ENCODE measurements at regions not wholly inside any gene's neighbourhood (a gene's known extent, or its start where the extent isn't known, plus 50 kb on each side); places are given as distances from the start of the nearest gene placed in this dataset.

- H3K79me2 ChIP-seq (ENCODE audit: control insufficient read depth in 1 of 2, insufficient read depth in 2 of 2, low read length in 2 of 2), result no peaks in the 10 kb centered on the region
- no peak overlapping the region for H3K4me2 ChIP-seq (ENCODE audit: insufficient read depth in 1 of 2, low read depth in 2 of 2, low read length in 2 of 2)
- H3K18ac ChIP-seq (ENCODE audit: extremely low read depth, low read length), result no peak overlapping the region
- no peak overlapping the region for H3K4ac ChIP-seq (replicated peaks; ENCODE audit: insufficient read length, low read depth, low read length)
- H3K14ac ChIP-seq (ENCODE audit: insufficient read length), result no peak overlapping the region
- no peak for FAIRE-seq
- H3K9ac ChIP-seq (replicated peaks in 1 of 4; ENCODE audit: extremely low read depth in 1 of 4, low read depth in 3 of 4, low read length in 3 of 4), result no peak overlapping the region
- no peak overlapping the region for H4K91ac ChIP-seq (replicated peaks; ENCODE audit: insufficient read length, low read length)
- ChIA-PET POLR2A (ENCODE audit: partially characterized antibody) (interaction anchor here (0.6 kb wide), 1 partner anchor 44 kb away, joined by 3 read pairs; no protein-coding TSS in a partner anchor), CTCF (ENCODE audit: partially characterized antibody) (no interaction called here)
- H3K23me2 ChIP-seq (ENCODE audit: low read depth, low read length), result no peaks in the 10 kb centered on the region
- no peak overlapping the region for H2BK12ac ChIP-seq (ENCODE audit: low read depth, low read length)
- no peaks in the 10 kb centered on the region for H3K36me3 ChIP-seq (ENCODE audit: control insufficient read depth in 2 of 4, insufficient read depth in 4 of 4, low read length in 3 of 4)
- no peaks in the 10 kb centered on the region for H3K9me3 ChIP-seq (ENCODE audit: insufficient read depth in 2 of 2, low read depth in 1 of 2, low read length in 1 of 2)
- H3K56ac ChIP-seq (replicated peaks; ENCODE audit: insufficient read length, low read depth, low read length), result no peak overlapping the region
- no peaks in the 10 kb centered on the region for H3K27me3 ChIP-seq (replicated peaks in 1 of 4; ENCODE audit: control insufficient read depth in 3 of 4, extremely low read depth in 1 of 4, insufficient read depth in 3 of 4, low read length in 3 of 4)
- H2AFZ ChIP-seq (ENCODE audit: low read length), result peak overlapping the region; percentile 36
- no peak overlapping the region for H2BK5ac ChIP-seq (ENCODE audit: low read depth, low read length)
- H4K20me1 ChIP-seq (replicated peaks in 1 of 2; ENCODE audit: control insufficient read depth in 1 of 2, insufficient read depth in 2 of 2, low read length in 2 of 2), result no peaks in the 10 kb centered on the region
- TF ChIP-seq CEBPB (IDR thresholded peaks at IDR 0.05; ENCODE audit: low read depth, low read length), result no peak
- no peak for TF ChIP-seq ZNF274 (IDR thresholded peaks at IDR 0.05; ENCODE audit: borderline replicate concordance, extremely low read depth, low read length)
- TF ChIP-seq SUZ12 (IDR thresholded peaks at IDR 0.05; ENCODE audit: low read length), result no peak
- no peak for TF ChIP-seq TCF12 (IDR thresholded peaks at IDR 0.05; ENCODE audit: low read depth, low read length)
- H2BK20ac ChIP-seq (ENCODE audit: low read length), result no peak overlapping the region
- H2BK15ac ChIP-seq (ENCODE audit: low read length), result no peak overlapping the region
- no peak overlapping the region for H2BK120ac ChIP-seq (replicated peaks; ENCODE audit: low read depth, low read length)
- no peak overlapping the region for H3K23ac ChIP-seq (ENCODE audit: insufficient read length)
- no peak overlapping the region for H3K27ac ChIP-seq (ENCODE audit: low read depth, low read length)
- no peak for DNase-seq (ENCODE audit: low read depth in 1 of 2, low spot score in 2 of 2)
- no peak overlapping the region for H4K5ac ChIP-seq (ENCODE audit: insufficient read length, low read depth, low read length)
- H4K8ac ChIP-seq (ENCODE audit: extremely low read depth, insufficient read depth, low read length), result no peak overlapping the region
- H2AK5ac ChIP-seq (ENCODE audit: low read depth, low read length), result no peak overlapping the region
- H3K4me3 ChIP-seq (ENCODE audit: extremely low read depth in 1 of 4, insufficient read depth in 2 of 4, low read depth in 3 of 4, low read length in 4 of 4), result no peak overlapping the region
- H3K79me1 ChIP-seq (ENCODE audit: low read depth, low read length), result no peaks in the 10 kb centered on the region
- peaks cover 0 to 11% (median 0%) of the 10 kb centered on the region in 4 experiments; a peak in 1 of 7 replicates for H3K4me1 ChIP-seq (replicated peaks in 1 of 4; ENCODE audit: control insufficient read depth in 3 of 4, insufficient read depth in 4 of 4, low read length in 3 of 4)
These were observed 92.4 kb downstream of the KBTBD8 start for GRCh38 chr3:67090474-67090873.

All from H1 (cell line).